ENCODE measurements at regions not wholly inside any gene's neighbourhood (a gene's known extent, or its start where the extent isn't known, plus 50 kb on each side); places are given as distances from the start of the nearest gene placed in this dataset.

GRCh38 chr21:30935121-30935888 lies 53.9 kb upstream of the KRTAP11-1 start:
- Mint-ChIP-seq H3K27me3 (no peaks in the 10 kb centered on the region), H3K36me3 (ENCODE audit: low read depth) (no peaks in the 10 kb centered on the region), H3K9me3 (no peaks in the 10 kb centered on the region), H3K4me1 (no peaks in the 10 kb centered on the region), H3K27ac (no peak overlapping the region), H3K4me3 (no peak overlapping the region)
- no peak for ATAC-seq (replicated peaks)

DNA sequence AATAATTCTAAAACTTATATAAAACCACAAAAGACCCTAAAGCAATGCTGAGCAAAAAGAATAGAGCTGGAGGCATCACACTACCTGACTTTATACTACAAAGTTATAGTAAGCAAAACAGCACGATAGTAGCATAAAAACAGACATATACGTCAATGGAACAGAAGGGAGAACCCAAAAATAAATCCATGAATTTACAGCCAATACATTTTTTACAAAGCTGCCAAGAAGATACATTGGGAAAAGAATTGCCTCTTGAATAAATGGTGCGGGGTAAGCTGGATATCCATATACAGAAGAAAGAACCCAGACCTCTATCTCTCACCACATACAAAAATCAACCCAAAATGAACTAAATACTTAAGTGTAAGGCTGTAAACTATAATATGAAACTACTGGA lies 51.3 kb upstream of the KRTAP11-1 start:
- peaks cover under 1% of the 10 kb centered on the region for H3K9me3 Mint-ChIP-seq
- peaks cover under 1% of the 10 kb centered on the region for H3K27me3 Mint-ChIP-seq
- no peak for ATAC-seq (replicated peaks)
- no peaks in the 10 kb centered on the region for H3K36me3 Mint-ChIP-seq (ENCODE audit: low read depth)
- H3K4me3 Mint-ChIP-seq: no peak overlapping the region
- no peaks in the 10 kb centered on the region for H3K4me1 Mint-ChIP-seq
- no peak overlapping the region for H3K27ac Mint-ChIP-seq
